GM18505 (cell line): ENCODE measurements at regions not wholly inside any gene's neighbourhood (a gene's known extent, or its start where the extent isn't known, plus 50 kb on each side); places are given as distances from the start of the nearest gene placed in this dataset.

ENCODE experiments used
- ATAC-seq: cut with Tn5 transposase; IDR thresholded peaks from one replicate; pipeline ENCODE4 v1.9.1; 2021; ENCODE audit not compliant: unreplicated experiment
- POLR2A ChIP-seq: IDR thresholded peaks from 4 replicates; pipeline ENCODE4 v1.6.1; 2011; ENCODE audit warnings: borderline replicate concordance; ENCODE audit not compliant: insufficient read depth, insufficient read length; ENCODE audit errors: extremely low read depth

- no peak for ATAC-seq
- TF ChIP-seq POLR2A, result no peak
These were observed 575.0 kb upstream of the NR3C2 start for GRCh38 chr4:149017002-149017734.

- TF ChIP-seq POLR2A, result no peak
- no peak for ATAC-seq
These were observed 567.0 kb upstream of the NR3C2 start for GRCh38 chr4:149009223-149009622.

DNA sequence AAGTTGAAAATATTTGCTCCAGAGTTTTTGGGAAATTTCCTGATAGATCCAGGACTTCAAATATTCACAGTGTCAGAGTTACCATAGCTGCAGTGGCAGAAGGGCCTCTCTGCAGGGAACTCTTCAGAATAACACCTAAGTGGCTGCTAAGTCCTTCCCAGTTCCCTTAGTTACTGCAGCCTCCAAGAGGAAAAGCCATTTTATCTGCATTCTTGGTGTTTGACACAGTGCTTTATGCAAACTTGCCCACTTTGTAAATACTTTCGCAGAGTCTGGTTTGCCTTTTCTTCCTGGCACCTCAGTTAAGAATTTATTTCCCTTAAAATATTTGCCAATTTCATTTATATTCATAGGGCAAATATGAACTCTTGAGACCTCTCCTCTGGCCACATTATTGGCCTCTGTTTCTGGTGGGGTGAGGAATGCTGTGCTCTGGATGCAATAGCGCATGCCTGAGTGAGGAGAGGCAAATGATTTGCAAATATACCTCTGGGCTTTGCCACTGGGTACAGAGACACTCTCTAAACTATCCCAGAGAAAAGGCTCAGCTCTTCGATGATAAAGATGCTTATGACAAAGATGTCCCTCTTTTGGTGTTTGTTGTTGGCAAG lies 566.3 kb upstream of the NR3C2 start:
- ATAC-seq, result no peak
- no peak for TF ChIP-seq POLR2A

GRCh38 chr4:149005191-149005590 lies 563.0 kb upstream of the NR3C2 start:
- TF ChIP-seq POLR2A, result no peak
- no peak for ATAC-seq

- ATAC-seq, result no peak
- TF ChIP-seq POLR2A, result no peak
These were observed 557.7 kb upstream of the NR3C2 start for GRCh38 chr4:148999924-149000323.

DNA sequence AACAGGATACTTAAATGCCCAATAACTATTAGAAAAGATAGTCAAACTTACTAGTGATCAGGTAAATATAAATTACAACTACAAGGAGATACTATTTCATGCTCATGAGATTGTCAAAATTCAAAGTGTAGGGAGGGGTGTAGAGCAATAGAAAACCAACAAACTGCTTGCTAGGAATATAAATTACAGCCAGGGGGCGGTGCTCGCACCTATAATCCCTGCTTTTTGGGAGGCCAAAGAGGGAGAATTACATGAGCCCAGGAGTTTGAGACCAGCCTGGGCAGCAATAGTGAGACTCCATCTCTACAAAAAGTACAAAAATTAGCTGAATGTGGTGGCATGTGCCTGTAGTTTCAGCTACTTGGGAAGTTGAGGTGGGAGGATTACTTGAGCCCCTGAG lies 556.5 kb upstream of the NR3C2 start:
- TF ChIP-seq POLR2A, result no peak
- no peak for ATAC-seq

DNA sequence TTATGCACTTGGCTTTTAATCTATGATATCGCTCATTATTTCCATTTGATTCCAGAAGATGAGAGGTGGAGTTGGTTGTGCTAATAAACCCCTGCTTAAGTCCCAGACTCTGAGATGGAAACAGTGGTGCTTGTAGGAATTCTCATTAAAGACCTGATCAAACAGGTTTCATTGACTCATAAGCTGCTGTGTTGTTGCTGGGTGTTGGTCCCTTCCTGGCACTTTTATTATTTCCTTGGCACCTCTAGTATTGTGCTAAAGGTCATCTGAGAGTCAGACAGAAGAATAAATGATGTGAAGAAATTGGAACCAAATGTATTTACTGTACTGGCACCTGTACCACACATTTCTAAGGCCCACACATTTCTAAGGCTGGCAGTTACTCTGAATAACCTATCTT lies 544.7 kb upstream of the NR3C2 start:
- no peak for TF ChIP-seq POLR2A
- no peak for ATAC-seq

DNA sequence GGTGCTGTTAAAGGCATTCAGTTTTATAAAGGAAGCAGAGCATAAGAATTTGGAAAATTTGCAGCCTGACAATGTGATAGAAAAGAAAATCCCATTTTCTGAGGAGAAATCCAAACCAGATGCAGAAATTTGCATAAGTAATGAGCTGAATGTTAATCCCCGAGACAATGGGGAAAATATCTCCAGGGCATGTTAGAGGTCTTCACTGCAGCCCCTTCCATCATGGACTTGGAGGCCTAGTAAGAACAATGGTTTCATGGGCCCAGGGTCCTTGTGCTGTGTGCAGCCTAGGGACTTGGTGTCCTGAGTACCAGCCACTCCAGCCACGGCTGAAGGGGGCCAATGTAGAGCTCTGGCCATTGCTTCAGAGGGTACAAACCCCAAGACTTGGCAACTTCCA lies 542.7 kb upstream of the NR3C2 start:
- no peak for ATAC-seq
- no peak for TF ChIP-seq POLR2A

GRCh38 chr4:148982200-148982599 lies 540.0 kb upstream of the NR3C2 start:
- no peak for TF ChIP-seq POLR2A
- ATAC-seq, result no peak

- ATAC-seq, result no peak
- no peak for TF ChIP-seq POLR2A
These were observed 538.7 kb upstream of the NR3C2 start for GRCh38 chr4:148980782-148981480.

DNA sequence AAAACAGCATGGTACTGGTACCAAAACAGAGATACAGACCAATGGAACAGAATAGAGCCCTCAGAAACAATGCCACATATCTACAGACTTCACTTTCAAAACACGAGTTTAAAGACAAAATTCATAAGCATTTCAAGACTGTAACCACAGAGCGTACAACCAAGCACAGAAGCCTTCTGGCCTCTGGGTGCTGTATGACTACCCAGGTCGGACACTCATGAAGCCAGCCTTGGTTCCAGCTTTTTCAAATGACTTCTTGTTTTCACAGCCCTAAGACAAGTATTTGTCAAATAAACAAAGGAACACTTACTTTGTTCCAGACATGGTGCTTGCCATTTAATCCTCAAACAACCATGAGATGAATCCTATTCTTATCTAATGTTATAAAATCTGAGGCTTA lies 536.1 kb upstream of the NR3C2 start:
- ATAC-seq, result no peak

GRCh38 chr4:148975464-148975863 lies 533.2 kb upstream of the NR3C2 start:
- ATAC-seq, result no peak
- no peak for TF ChIP-seq POLR2A

More for the DNA sequence above, 536.1 kb upstream of the NR3C2 start:
- TF ChIP-seq POLR2A, result no peak

DNA sequence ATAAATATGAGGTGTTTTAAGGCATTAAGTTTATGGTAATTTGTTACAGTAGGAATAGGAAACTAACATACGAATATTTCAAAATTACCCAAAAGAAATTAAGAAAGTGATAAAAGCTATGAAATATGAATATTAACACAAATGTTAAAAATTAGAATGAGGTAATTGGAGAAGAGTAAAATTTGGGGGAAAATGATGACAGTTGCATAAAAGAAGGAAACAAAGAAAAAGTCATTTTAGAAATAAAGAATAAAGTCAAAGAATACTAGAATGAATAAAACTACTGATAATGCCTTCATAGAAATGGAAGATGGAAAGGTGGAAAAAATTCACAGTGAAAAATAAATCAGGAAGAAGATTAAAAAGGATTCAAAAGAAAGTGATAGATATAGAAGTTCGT lies 522.9 kb upstream of the NR3C2 start:
- no peak for TF ChIP-seq POLR2A
- no peak for ATAC-seq

DNA sequence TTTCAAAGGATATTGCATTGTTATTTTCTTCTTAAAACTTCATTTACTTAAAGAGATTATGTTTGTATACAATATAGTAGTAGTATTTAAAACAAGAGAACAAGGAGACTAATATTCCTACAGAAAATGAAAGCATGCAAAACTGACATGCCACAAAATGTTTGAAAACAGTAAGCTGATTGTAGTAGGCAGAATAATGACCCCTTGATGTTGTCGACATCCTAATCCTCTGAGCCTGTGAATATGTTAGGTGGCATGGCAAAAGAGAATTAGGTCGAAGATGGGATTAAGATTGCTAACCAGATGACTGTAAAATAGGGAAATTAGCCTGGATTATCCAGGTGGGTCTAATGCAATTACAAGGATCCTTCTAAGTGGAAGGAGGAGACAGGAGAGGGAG lies 522.2 kb upstream of the NR3C2 start:
- no peak for ATAC-seq
- no peak for TF ChIP-seq POLR2A
